HG02678 (cell line): ENCODE measurements at regions not wholly inside any gene's neighbourhood (a gene's known extent, or its start where the extent isn't known, plus 50 kb on each side); places are given as distances from the start of the nearest gene placed in this dataset.

Experiments
- ATAC-seq: cut with Tn5 transposase; IDR thresholded peaks from one replicate; pipeline ENCODE4 v1.9.1; 2021; ENCODE audit warnings: mild to moderate bottlenecking, moderate library complexity; ENCODE audit not compliant: unreplicated experiment

GRCh38 chr2:8574196-8575037 lies 107.4 kb upstream of the ID2 start:
- peak; percentile 67 for ATAC-seq

- ATAC-seq: peak; percentile 38
These were observed 106.6 kb upstream of the ID2 start for GRCh38 chr2:8575038-8575833.

- ATAC-seq: no peak
These were observed 105.9 kb upstream of the ID2 start for GRCh38 chr2:8575834-8576423.

GRCh38 chr2:8576525-8577167 lies 105.2 kb upstream of the ID2 start:
- ATAC-seq: no peak

- no peak for ATAC-seq
These were observed 104.3 kb upstream of the ID2 start for GRCh38 chr2:8577573-8577972.

- no peak for ATAC-seq
These were observed 103.3 kb upstream of the ID2 start for GRCh38 chr2:8578335-8579244.

- ATAC-seq: no peak
These were observed 102.3 kb upstream of the ID2 start for GRCh38 chr2:8579485-8580085.

- no peak for ATAC-seq
These were observed 101.3 kb upstream of the ID2 start for GRCh38 chr2:8580316-8581233.

GRCh38 chr2:8581234-8581561 lies 100.7 kb upstream of the ID2 start:
- no peak for ATAC-seq

GRCh38 chr2:8581601-8582041 lies 100.2 kb upstream of the ID2 start:
- no peak for ATAC-seq

GRCh38 chr2:8582191-8582590 lies 99.7 kb upstream of the ID2 start:
- ATAC-seq: no peak

GRCh38 chr2:8582651-8583399 lies 99.0 kb upstream of the ID2 start:
- no peak for ATAC-seq

GRCh38 chr2:8583400-8584173 lies 98.3 kb upstream of the ID2 start:
- peak; percentile 70 for ATAC-seq

- no peak for ATAC-seq
These were observed 97.4 kb upstream of the ID2 start for GRCh38 chr2:8584174-8585066.

GRCh38 chr2:8586457-8587051 lies 95.3 kb upstream of the ID2 start:
- ATAC-seq: no peak

- no peak for ATAC-seq
These were observed 94.5 kb upstream of the ID2 start for GRCh38 chr2:8587251-8587791.
